Memory B cell (primary cell): ENCODE measurements at regions not wholly inside any gene's neighbourhood (a gene's known extent, or its start where the extent isn't known, plus 50 kb on each side); places are given as distances from the start of the nearest gene placed in this dataset.

Experiments
- ATAC-seq: fragments of 150-1000 bp; cut with Tn5 transposase; 2 replicates; pipeline ENCODE4 v1.10.0; 2021; ENCODE audit warnings: low read depth, mild to moderate bottlenecking, moderate library complexity
- DNase-seq, 2 donors: peaks; one replicate each; pipeline ENCODE4 v3.0.0; 2022; ENCODE audit warnings: low spot score in 2 of 2
- H3K27ac Mint-ChIP-seq: one replicate; pipeline ENCODE4 v1.8.0; 2022; ENCODE audit warnings: mild to moderate bottlenecking, moderate library complexity, mixed read lengths
- H3K27me3 Mint-ChIP-seq: one replicate; pipeline ENCODE4 v1.8.0; 2022; ENCODE audit warnings: mixed read lengths
- H3K36me3 Mint-ChIP-seq: one replicate; pipeline ENCODE4 v1.8.0; 2022; ENCODE audit warnings: mild to moderate bottlenecking, mixed read lengths
- H3K4me1 Mint-ChIP-seq: one replicate; pipeline ENCODE4 v1.8.0; 2022; ENCODE audit warnings: mixed read lengths
- H3K4me3 Mint-ChIP-seq: one replicate; pipeline ENCODE4 v1.8.0; 2022; ENCODE audit warnings: mild to moderate bottlenecking, moderate library complexity, mixed read lengths
- H3K9me3 Mint-ChIP-seq: one replicate; pipeline ENCODE4 v1.8.0; 2022; ENCODE audit warnings: mixed read lengths

- DNase-seq (no peak), ATAC-seq (no peak)
- H3K27ac Mint-ChIP-seq, result no peak overlapping the region
- H3K9me3 Mint-ChIP-seq, result peaks cover 9% of the 10 kb centered on the region
- H3K36me3 Mint-ChIP-seq, result peaks cover 6% of the 10 kb centered on the region
- H3K27me3 Mint-ChIP-seq, result no peaks in the 10 kb centered on the region
- no peak overlapping the region for H3K4me3 Mint-ChIP-seq
- H3K4me1 Mint-ChIP-seq, result no peaks in the 10 kb centered on the region
Observed at GRCh38 chr18:32846896-32847295, 74.1 kb upstream of the KLHL14 start.

GRCh38 chr18:32840962-32841361 is 68.1 kb upstream of the KLHL14 start:
- Mint-ChIP-seq H3K27ac (no peak overlapping the region), H3K4me1 (no peaks in the 10 kb centered on the region), H3K36me3 (peaks cover 2% of the 10 kb centered on the region), H3K9me3 (peaks cover 3% of the 10 kb centered on the region), H3K27me3 (no peaks in the 10 kb centered on the region), H3K4me3 (no peak overlapping the region)
- DNase-seq (no peak), ATAC-seq (no peak)

- DNase-seq (no peak), ATAC-seq (no peak)
- H3K27me3 Mint-ChIP-seq, result no peaks in the 10 kb centered on the region
- H3K4me3 Mint-ChIP-seq, result no peak overlapping the region
- peaks cover 7% of the 10 kb centered on the region for H3K36me3 Mint-ChIP-seq
- no peak overlapping the region for H3K27ac Mint-ChIP-seq
- H3K4me1 Mint-ChIP-seq, result peaks cover 2% of the 10 kb centered on the region
- H3K9me3 Mint-ChIP-seq, result peaks cover 7% of the 10 kb centered on the region
Observed at GRCh38 chr18:32835951-32836350, 63.1 kb upstream of the KLHL14 start.

GRCh38 chr18:32831781-32832180 is 59.0 kb upstream of the KLHL14 start:
- H3K27me3 Mint-ChIP-seq, result no peaks in the 10 kb centered on the region
- H3K4me3 Mint-ChIP-seq, result no peak overlapping the region
- no peak for DNase-seq
- peaks cover 7% of the 10 kb centered on the region for H3K36me3 Mint-ChIP-seq
- ATAC-seq, result no peak
- peaks cover 7% of the 10 kb centered on the region for H3K9me3 Mint-ChIP-seq
- H3K4me1 Mint-ChIP-seq, result peaks cover 2% of the 10 kb centered on the region
- H3K27ac Mint-ChIP-seq, result no peak overlapping the region

- H3K27me3 Mint-ChIP-seq, result no peaks in the 10 kb centered on the region
- no peaks in the 10 kb centered on the region for H3K9me3 Mint-ChIP-seq
- H3K4me1 Mint-ChIP-seq, result no peaks in the 10 kb centered on the region
- no peak overlapping the region for H3K4me3 Mint-ChIP-seq
- no peak overlapping the region for H3K27ac Mint-ChIP-seq
- H3K36me3 Mint-ChIP-seq, result no peaks in the 10 kb centered on the region
- ATAC-seq (no peak), DNase-seq (no peak)
Observed at GRCh38 chr18:32823226-32823625, 50.4 kb upstream of the KLHL14 start.
